HT1080 (cell line): ENCODE measurements at regions not wholly inside any gene's neighbourhood (a gene's known extent, or its start where the extent isn't known, plus 50 kb on each side); places are given as distances from the start of the nearest gene placed in this dataset.
A peak's percentile ranks its signal among the peaks of the same experiment; 100 is the strongest.

Source experiments
- DNase-seq: peaks from one replicate; pipeline ENCODE4 v3.0.0-alpha.2; 2015; ENCODE audit warnings: low read depth

GRCh38 chr5:26674846-26675245 lies 363.5 kb downstream of the CDH9 start:
- no peak for DNase-seq

DNA sequence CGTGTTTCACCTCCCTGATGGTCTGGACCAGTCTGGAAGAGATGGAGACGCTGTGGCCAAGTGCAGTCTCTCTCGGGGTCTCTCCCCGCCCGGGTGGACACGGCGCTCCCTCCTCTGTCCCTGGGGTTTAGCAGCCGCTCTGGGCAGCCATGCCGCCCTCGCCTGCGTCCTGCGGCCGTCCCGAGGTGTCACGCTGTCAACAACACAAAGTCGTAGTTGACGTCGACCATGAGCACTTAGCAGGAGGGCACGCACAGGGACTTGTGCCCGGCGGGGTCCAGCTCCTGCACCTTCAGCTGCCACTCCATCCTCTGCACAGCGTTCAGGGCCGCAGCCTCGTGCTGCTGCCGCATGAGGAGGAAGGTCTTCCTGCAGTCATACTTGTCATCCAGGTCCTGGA lies 368.9 kb downstream of the CDH9 start:
- DNase-seq, result no peak

DNA sequence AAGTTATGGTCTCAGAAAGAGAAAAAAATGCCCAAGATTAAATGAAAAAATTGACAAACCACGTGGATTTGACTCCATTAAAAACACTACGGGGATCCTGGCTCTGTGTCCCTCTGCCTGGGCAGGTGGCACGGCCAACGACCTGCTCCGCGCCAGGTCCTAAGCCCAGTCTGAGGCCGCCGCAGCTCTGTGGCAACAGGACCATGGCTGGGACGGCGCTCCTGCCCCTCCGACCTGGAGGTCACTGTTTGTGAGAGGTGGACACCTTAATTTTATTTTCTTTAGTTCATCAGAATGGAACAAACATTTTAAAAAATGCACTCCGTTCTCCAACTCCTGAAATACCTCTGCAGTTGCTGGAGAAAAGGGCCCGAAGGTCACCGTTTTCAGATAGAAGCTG lies 369.4 kb downstream of the CDH9 start:
- no peak for DNase-seq

DNA sequence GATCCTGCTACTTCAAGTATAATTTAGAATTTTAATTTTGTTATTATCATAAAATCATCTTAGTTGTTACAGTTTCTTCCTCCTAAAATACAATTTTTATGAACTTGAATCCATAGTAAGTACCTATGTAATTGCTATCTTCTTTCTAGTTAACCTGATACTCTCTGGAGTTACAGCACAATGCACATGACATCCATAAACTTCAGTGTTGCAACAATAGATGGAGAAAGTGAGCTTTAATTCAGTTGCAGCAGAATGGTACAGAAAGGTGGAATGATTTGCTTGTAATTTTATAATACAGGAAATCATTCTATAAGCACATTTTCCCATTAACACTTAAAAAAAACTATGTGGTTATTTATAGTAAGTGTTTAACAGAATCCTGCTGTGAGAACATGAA lies 372.0 kb downstream of the CDH9 start:
- no peak for DNase-seq

- DNase-seq, result no peak
Observed at GRCh38 chr5:26663500-26663899, 374.9 kb downstream of the CDH9 start.

DNA sequence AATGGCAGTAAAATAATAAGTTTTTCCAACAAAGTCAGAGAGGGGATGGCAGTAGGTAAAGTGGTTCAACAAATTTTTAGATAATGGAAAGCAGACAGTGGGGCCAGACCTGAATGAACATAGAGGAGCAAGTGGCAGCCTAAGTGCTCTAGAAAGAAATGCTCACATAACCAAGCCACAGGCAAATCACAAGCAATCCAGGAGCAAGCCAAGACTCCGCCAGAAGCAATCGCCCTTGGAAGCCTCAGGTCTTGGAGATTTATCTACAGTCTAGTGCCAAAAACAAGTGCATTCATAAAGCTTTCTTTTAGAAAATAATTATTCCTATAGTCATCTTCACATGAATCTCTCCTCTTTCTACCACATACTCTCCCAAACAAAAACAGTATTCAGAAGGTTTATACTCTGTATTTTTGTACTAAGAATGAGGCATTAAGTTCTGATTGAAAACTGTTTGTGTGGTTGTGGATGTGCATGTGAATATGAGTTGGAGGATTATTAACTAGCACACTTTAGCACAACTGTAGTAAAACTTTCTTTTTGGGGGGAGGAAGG lies 375.5 kb downstream of the CDH9 start:
- DNase-seq, result no peak

DNA sequence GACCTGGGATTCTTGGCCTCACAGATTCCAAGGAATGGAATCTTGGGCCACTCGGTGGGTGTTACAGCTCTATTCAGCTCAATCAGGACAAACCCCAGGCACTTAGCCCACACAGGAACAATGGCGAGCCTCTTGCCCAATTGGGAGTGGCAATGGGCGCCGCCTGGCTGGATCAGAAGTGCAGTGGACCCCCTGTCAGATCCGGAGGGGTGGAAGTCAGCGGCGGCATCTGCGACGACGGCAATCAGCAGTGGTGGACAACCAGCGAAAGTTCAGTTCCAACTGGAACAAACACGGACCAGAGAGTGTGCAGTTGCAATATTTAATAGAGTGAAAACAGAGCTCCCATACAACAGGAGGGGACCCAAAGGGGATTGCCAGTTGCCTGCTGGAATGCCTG lies 378.3 kb downstream of the CDH9 start:
- no peak for DNase-seq

- DNase-seq, result no peak
Observed at GRCh38 chr5:26649000-26649399, 389.4 kb downstream of the CDH9 start.

GRCh38 chr5:26647781-26648180 lies 390.6 kb downstream of the CDH9 start:
- DNase-seq, result no peak

GRCh38 chr5:26645659-26646058 lies 392.7 kb downstream of the CDH9 start:
- no peak for DNase-seq

- DNase-seq, result no peak
Observed at GRCh38 chr5:26641492-26641891, 396.9 kb downstream of the CDH9 start.

- DNase-seq, result no peak
Observed at GRCh38 chr5:26625099-26625498, 413.3 kb downstream of the CDH9 start.

GRCh38 chr5:26622947-26623346 lies 415.4 kb downstream of the CDH9 start:
- DNase-seq, result no peak

DNA sequence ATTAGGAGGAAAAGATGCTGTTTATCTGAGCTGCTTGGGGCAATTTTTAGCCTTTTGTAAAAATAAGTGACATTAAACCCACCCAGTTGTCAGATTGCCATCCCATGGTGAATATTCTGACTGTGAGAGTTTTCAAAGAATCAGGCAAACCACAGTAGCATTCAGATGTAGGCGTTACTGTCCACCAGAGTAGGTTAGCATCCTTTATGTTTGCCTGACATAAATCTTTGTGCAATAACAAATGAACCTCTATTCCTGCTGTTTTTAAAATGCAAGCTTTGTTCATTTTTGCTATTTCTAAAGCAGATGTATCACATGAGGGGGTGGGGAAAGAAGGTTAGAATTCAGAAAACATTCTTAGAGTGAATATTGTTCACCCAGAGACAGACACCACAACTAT lies 427.8 kb downstream of the CDH9 start:
- DNase-seq, result no peak

GRCh38 chr5:26601563-26601962 lies 436.8 kb downstream of the CDH9 start:
- peak; percentile 7 for DNase-seq

DNA sequence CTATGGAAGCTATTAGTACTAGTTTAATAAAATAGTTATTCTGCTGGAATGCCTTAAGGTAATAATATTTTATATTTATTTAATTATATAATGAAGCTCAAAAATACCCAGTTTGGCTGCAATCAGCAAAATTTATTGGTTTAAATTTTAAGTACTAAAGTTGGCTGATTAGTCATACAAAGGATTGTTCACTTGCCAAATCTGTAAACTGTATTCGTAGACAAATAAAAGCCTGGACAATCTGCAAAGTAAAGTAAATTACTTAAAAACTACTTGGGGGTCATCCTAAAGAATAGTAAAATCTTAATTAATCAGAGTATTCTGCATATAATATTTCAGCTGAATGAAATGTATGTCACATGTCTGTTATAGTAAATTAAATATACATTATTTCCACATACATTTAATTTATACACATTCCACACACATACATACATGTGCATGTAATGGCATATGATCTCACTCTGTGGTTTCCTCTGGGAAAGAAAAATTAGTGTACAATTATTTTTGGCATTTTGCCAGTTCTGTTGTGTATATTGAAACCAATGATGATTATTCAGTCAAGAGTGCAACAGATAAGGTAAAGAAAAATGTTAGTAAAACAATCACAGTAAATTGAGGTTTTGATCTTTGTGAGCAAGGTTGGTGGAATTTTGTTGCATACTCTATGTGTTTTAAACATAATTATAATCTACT lies 455.9 kb downstream of the CDH9 start:
- peak; percentile 34 for DNase-seq

- no peak for DNase-seq
Observed at GRCh38 chr5:26579712-26580111, 458.7 kb downstream of the CDH9 start.

DNA sequence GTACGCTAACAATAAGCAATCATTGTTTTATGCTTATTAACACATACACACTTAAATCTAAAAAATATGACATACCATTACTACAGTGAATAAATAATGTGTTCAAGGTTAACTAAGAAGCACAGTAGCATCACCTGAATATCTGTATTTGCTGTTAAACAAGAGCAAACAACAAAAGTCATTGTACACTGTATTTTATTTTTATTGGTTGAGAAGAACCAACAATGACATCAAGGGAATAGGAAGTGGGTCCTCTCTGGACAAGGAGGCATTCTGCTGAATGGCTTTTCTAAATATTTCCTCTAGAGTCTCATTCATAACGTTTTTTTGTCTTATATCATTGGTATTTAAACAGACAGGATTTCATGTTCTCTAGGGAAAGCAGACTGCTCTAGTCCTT lies 460.4 kb downstream of the CDH9 start:
- DNase-seq, result no peak

DNA sequence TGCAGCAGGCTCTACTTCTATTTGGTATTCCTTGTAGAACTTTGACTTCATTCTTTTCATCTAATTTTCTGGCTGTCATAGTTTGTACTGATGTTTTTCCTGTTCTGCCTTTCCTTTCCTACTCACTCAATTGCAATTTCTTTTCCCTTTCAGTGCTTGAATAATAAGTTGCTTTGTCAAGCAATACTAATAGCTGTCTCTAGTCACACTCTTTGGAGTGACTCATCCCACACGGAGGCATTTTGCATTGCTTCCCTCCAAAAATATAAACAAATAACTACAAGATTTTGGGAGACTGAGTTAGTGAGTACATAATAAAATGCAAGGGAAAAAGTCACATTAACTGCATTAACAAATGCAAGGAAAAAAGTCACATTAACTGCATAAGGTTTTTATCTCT lies 465.9 kb downstream of the CDH9 start:
- DNase-seq, result peak; percentile 46

DNA sequence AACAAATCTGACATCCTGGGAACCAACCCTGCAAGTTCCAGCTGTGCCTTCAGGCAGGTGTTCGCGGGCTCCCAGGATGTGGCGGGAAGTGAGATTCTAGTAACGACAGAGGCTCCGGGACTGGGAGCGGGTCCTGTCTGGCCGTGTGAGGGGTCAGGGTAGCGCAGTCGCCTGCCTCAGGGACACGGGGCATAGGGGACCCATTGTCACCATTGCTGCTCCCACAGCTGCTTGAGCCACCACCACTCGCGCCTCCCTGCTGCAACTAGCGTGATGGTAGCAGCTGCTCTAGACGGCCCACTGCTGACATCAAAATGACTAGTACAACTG lies 468.5 kb downstream of the CDH9 start:
- no peak for DNase-seq

DNA sequence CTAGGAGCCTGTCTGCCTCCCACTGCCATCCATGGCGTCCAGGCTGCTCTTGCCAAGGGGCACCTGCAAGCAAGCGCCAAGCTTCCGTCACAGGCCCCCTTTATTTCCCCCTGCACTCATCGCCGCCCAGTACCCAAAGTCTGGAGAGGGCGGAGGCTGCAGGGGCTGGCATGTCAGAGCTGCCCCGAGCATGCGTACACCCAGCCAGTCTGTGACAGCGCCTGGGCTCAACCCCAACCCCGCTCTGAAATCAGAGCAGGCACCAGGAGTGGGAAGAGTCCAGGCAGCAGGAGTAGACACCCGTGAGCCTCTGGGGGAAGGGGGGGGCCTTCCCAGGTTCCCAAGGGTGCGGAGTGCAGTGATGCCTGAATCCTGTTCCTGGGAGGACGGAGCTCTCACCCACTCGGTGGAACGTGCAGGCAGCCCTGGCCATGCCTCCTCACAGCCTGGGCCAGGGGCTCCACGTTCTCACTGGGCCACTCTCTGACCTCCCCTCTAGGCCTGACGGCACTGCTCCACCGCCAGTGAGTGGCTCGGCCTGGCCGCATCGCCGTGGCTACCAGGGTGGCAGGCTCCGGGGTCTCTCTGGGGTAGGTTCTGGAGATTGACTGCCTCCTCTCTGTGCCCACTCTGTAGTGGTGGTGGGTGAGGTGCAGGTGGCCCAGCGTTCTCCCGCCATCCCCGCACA lies 469.0 kb downstream of the CDH9 start:
- DNase-seq, result no peak

DNA sequence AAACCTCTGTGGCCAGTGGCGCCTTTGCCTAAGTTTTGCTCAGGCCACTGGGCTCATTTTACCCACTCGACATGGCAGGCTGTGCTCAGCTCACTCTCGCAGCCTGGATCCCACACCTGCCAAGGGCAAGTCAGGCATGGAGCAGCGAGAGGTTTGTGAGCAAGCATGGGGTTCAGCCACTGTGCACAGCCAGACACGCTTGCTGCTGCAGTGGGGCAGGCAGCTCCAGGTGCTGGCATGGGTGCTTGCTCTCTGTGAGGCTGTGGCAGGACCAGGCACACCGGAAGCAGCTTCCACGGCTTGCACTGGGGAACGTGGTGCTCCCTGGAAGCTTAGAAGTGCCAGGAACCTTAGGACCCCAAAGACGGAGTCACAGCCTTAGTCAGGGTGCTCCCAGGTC lies 470.1 kb downstream of the CDH9 start:
- DNase-seq, result no peak

- no peak for DNase-seq
Observed at GRCh38 chr5:26563979-26564378, 474.4 kb downstream of the CDH9 start.
